D721Med (cell line): ENCODE measurements at regions not wholly inside any gene's neighbourhood (a gene's known extent, or its start where the extent isn't known, plus 50 kb on each side); places are given as distances from the start of the nearest gene placed in this dataset.

Experiments
- DNase-seq: peaks from one replicate; pipeline ENCODE4 v3.0.0; 2011; ENCODE audit warnings: low spot score; ENCODE audit not compliant: insufficient read length
- FAIRE-seq: peaks from 2 replicates; lab custom pipeline; 2011; peaks lifted over from hg19 to GRCh38; lab: Jason Lieb, UNC
- TF ChIP-seq, protein P1 (sequence below): IDR thresholded peaks from 2 replicates; pipeline ENCODE4 v1.5.1; 2012; ENCODE audit warnings: mild to moderate bottlenecking, control low read depth; ENCODE audit not compliant: insufficient read depth; ENCODE audit errors: missing control alignments

DNA sequence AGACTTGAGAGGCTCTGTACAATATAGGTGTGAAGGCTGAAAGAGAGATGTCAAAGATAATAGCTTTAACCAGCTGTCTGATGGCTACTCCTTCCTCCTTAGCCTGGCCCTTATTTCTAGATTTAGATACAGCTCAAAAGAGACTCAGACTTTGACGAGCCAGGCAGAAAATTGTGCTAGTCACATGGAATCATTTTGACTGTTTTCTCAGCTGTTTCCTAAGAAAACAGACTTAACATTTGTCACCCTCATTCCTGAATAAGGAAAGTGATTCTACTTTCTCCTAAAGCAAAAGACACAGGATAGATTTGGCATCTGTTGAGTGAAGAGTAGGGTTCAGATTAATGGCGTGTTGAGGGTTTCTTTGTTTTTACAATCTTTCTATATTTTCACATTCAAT, 340.7 kb downstream of the DHX15 start:
- FAIRE-seq (no peak), DNase-seq (no peak)
- TF ChIP-seq, protein P1, sequence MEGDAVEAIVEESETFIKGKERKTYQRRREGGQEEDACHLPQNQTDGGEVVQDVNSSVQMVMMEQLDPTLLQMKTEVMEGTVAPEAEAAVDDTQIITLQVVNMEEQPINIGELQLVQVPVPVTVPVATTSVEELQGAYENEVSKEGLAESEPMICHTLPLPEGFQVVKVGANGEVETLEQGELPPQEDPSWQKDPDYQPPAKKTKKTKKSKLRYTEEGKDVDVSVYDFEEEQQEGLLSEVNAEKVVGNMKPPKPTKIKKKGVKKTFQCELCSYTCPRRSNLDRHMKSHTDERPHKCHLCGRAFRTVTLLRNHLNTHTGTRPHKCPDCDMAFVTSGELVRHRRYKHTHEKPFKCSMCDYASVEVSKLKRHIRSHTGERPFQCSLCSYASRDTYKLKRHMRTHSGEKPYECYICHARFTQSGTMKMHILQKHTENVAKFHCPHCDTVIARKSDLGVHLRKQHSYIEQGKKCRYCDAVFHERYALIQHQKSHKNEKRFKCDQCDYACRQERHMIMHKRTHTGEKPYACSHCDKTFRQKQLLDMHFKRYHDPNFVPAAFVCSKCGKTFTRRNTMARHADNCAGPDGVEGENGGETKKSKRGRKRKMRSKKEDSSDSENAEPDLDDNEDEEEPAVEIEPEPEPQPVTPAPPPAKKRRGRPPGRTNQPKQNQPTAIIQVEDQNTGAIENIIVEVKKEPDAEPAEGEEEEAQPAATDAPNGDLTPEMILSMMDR: no peak

DNA sequence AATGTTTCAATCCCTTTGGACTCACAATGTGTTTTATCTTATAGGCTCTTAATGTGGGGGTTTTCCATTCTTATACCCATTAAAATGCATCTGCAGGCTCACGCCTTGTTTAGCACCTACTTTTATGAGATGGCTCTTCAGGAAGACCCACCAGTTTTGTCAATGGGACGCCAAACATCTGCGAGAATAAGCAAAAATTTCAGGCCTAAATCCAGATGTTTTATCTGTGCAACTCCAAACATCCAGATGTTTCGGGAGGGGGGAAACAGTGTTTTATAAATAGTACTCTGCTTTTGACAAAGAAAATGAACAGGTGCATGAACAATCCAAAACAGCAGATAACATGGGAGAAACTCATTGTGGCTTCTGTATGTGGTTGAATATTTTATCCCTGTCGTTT, 342.8 kb downstream of the DHX15 start:
- TF ChIP-seq, protein P1: no peak
- DNase-seq (no peak), FAIRE-seq (no peak)

DNA sequence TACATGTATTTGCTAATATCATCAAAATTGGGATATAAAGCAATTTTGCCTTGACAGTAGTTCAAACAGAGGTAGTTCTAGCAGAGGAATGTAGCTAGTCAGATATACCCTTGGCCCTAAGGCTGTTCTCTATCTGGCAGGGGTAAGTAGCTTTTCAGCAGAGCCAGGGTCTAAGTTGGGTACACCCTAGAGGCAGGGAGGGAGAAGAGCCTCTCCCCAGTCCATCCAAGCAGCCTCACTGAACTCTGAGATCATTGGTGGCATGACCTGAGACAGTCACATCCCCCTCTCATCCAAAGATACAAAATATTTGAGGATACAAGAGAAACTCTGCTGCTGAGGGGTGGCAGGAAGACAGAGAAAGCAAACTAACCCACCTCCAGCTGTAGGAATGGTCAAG, 343.7 kb downstream of the DHX15 start:
- TF ChIP-seq, protein P1: no peak
- FAIRE-seq: no peak

DNA sequence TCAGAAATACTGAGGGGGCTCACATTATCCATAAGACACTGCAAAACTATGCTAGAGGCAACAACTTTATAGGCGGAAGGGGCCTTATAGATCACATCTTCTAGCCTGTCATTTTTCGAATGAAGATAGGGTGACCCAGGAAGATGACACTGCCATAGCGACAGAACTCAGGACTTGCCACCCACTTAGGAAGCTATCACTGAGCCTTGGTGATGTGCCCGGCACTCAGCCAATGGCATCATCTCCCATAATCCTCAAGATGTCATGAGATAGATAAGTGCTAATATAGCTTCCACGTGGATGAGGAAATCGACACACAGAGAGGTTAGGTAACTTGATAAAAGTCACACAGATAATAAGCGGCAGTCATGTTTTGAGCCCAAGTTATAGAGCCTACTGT, 346.6 kb downstream of the DHX15 start:
- FAIRE-seq (no peak), DNase-seq (no peak)
- TF ChIP-seq, protein P1: no peak

More for the DNA sequence above, 343.7 kb downstream of the DHX15 start:
- DNase-seq: no peak

DNA sequence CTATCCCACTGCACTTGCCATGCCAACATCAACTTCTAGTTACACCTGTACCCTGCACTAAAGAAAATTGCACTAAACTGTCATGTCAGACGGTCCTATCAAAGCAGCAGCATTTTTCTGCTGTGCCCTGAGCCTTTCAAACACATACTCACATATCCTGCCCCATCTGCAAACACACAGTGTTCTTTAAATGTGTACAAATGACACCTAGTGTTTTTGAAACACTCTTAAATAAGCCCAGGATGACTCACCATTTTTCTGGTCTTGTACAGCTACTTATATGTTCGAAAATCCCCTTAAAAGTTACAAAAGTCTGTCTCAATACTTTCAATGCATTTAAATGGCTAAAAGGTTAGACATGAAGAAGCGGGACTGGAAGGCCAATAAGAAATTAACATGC, 346.7 kb upstream of the PPARGC1A start:
- FAIRE-seq (no peak), DNase-seq (no peak)
- TF ChIP-seq, protein P1: no peak

DNA sequence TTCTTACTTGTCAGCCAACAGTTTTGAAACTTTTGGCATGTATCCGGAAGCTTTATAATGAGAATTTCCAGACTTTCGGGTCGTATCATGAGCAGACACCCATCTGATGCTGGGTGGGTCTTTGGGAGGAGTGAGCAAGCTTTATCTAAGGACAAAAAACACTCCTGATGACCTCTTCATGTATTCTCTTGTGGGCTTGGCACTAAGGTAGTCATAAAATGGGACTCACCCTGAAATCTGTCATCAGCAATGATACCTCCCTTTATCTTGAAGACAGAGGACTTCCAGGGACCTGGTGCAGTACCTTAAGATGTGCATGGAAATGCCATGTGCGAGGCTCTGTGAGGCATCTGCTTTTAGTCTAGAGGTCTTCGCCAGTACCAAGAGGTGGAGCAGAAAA, 346.3 kb upstream of the PPARGC1A start:
- FAIRE-seq (no peak), DNase-seq (no peak)
- TF ChIP-seq, protein P1: no peak

DNA sequence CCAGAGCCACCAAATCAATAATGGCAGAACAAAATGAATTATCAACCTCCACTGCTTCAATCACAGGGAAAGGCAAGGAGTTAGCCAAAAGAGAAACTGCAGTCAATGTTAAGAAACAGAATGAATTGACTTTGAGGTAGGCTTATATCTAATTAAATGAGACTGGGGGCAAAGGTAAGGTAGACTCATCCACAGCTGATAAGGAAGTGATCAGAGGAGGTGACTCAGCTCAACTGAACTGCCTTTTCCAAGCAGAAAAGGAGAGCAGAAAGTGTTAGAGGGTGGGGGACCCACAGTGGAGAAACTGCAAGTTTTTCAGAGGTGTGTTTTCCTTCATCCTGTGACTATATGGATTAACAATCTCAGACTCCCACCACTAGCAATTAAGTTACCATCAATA, 345.8 kb upstream of the PPARGC1A start:
- DNase-seq (no peak), FAIRE-seq (no peak)
- TF ChIP-seq, protein P1: no peak
